ENCODE measurements at regions not wholly inside any gene's neighbourhood (a gene's known extent, or its start where the extent isn't known, plus 50 kb on each side); places are given as distances from the start of the nearest gene placed in this dataset.

DNA sequence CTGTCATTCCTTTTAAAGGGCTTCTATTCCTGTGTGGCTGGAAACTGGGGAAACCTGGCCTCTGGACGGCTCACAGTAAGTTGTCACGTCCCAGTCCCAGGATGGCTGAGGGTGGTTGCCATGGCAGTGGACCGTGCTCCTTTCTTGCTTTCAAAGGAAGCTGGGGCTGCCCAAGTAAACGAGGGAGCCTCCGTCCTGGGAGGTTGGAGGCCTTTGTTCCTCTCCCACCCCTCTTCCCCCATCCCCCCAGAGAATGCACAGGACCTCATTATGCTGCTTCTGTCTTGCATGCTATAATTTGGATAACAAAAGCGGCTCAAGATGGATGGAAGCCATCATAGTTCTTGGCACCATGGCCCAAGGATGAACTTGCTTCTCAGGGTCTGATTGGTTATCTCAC is 325.5 kb upstream of the HS6ST1 start:
- H3K9me3 ChIP-seq = no peaks in the 10 kb centered on the region
- no peak for TF ChIP-seq CTCF (IDR thresholded peaks at IDR 0.05)
- no peak overlapping the region for H3K27ac ChIP-seq
- H3K27me3 ChIP-seq = no peaks in the 10 kb centered on the region
- no peaks in the 10 kb centered on the region for H3K36me3 ChIP-seq
- peak in 1 of 2 donors; percentile 39 for DNase-seq (ENCODE audit: low spot score in 2 of 2)
- no peak overlapping the region for H3K4me3 ChIP-seq
- intact Hi-C loops (cut with DNase I) = no loop called here
- H3K4me1 ChIP-seq = no peaks in the 10 kb centered on the region

- Histone ChIP-seq H3K27me3 (no peaks in the 10 kb centered on the region), H3K4me1 (no peaks in the 10 kb centered on the region), H3K9me3 (no peaks in the 10 kb centered on the region), H3K36me3 (no peaks in the 10 kb centered on the region), H3K4me3 (no peak overlapping the region), H3K27ac (no peak overlapping the region)
- no peak for TF ChIP-seq CTCF (IDR thresholded peaks at IDR 0.05)
- DNase-seq (ENCODE audit: low spot score in 2 of 2) = peak in 1 of 2 donors; percentile 40
- intact Hi-C loops (cut with DNase I) = no loop called here
These were observed 326.1 kb upstream of the HS6ST1 start for GRCh38 chr2:128644718-128645256.

- no peaks in the 10 kb centered on the region for H3K36me3 ChIP-seq
- H3K27ac ChIP-seq = no peak overlapping the region
- H3K4me3 ChIP-seq = no peak overlapping the region
- no peak for TF ChIP-seq CTCF (IDR thresholded peaks at IDR 0.05)
- no peaks in the 10 kb centered on the region for H3K27me3 ChIP-seq
- H3K9me3 ChIP-seq = no peaks in the 10 kb centered on the region
- intact Hi-C loops (cut with DNase I) = no loop called here
- DNase-seq (ENCODE audit: low spot score in 2 of 2) = peak in 1 of 2 donors; percentile 48
- no peaks in the 10 kb centered on the region for H3K4me1 ChIP-seq
These were observed 327.0 kb upstream of the HS6ST1 start for GRCh38 chr2:128645631-128646030.

- Histone ChIP-seq H3K27ac (no peak overlapping the region), H3K4me1 (no peaks in the 10 kb centered on the region), H3K9me3 (no peaks in the 10 kb centered on the region), H3K27me3 (no peaks in the 10 kb centered on the region), H3K4me3 (no peak overlapping the region), H3K36me3 (no peaks in the 10 kb centered on the region)
- intact Hi-C loops (cut with DNase I) = no loop called here
- no peak for DNase-seq (ENCODE audit: low spot score in 2 of 2)
- no peak for TF ChIP-seq CTCF (IDR thresholded peaks at IDR 0.05)
These were observed 327.4 kb upstream of the HS6ST1 start for GRCh38 chr2:128646091-128646490.

DNA sequence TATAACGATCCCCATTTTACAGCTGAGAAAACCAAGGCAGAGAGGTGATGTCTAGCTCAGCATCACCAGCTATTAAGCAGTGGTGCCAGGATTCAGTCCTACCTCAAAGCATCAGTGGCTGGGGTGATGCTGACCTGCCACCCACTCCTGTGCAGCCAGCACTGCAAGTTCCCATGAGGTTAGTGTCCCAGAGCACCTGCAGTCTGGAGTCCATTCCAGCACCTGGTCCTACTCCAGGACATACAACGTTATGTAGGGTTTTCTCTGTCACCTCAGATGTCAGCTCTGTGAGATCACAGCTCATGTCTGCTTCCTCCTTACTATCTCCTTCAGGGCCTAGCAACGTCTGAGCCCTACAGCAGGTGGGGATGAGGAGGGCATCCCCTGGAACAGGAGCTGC is 328.0 kb upstream of the HS6ST1 start:
- H3K36me3 ChIP-seq = no peaks in the 10 kb centered on the region
- intact Hi-C loops (cut with DNase I) = no loop called here
- TF ChIP-seq CTCF (IDR thresholded peaks at IDR 0.05) = no peak
- H3K27ac ChIP-seq = no peak overlapping the region
- no peaks in the 10 kb centered on the region for H3K4me1 ChIP-seq
- H3K27me3 ChIP-seq = no peaks in the 10 kb centered on the region
- DNase-seq (ENCODE audit: low spot score in 2 of 2) = peak in 1 of 2 donors; percentile 45
- no peak overlapping the region for H3K4me3 ChIP-seq
- no peaks in the 10 kb centered on the region for H3K9me3 ChIP-seq

DNA sequence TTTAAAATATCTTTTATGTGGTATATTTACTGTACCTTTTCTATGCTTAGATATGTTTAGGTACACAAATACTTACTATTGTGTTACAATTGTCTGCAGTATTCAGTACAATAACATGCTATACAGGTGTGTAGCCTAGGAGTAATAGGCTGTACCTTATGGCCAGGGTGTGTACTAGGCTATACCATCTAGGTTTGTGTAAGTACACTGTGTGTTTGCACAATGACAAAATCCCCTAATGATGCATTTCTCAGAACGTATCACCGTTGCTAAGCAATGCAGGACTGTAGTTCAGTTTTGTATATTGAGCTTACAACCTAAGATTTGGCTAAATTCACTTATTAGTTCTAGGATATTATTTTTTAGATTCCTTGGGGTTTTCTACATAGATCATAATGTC is 332.3 kb upstream of the HS6ST1 start:
- Histone ChIP-seq H3K4me1 (no peaks in the 10 kb centered on the region), H3K27ac (no peak overlapping the region), H3K4me3 (no peak overlapping the region), H3K36me3 (no peaks in the 10 kb centered on the region), H3K27me3 (no peaks in the 10 kb centered on the region), H3K9me3 (no peaks in the 10 kb centered on the region)
- TF ChIP-seq CTCF (IDR thresholded peaks at IDR 0.05) = no peak
- DNase-seq (ENCODE audit: low spot score in 2 of 2) = no peak
- intact Hi-C loops (cut with DNase I) = no loop called here
